Neural cell (in vitro differentiated cells): ENCODE measurements at regions not wholly inside any gene's neighbourhood (a gene's known extent, or its start where the extent isn't known, plus 50 kb on each side); places are given as distances from the start of the nearest gene placed in this dataset.

Experiments used
- H2AFZ ChIP-seq: fragments of 200-600, 300-800 bp; sonication (generic), shearing (Covaris generic); 2 replicates; pipeline ENCODE4 v1.6.0; 2014; ENCODE audit warnings: low read depth, mild to moderate bottlenecking, antibody characterized with exemption, low read length, moderate library complexity
- H3F3A ChIP-seq: fragments of 200-600 bp; shearing (Covaris generic); 2 replicates; pipeline ENCODE4 v1.6.1; 2016; ENCODE audit warnings: mild to moderate bottlenecking, moderate library complexity, mixed read lengths, antibody characterized with exemption, low read length; ENCODE audit not compliant: insufficient read depth, poor library complexity, severe bottlenecking
- H3K27ac ChIP-seq: fragments of 200-600, 300-800 bp; sonication (generic), shearing (Covaris generic); 2 replicates; pipeline ENCODE4 v1.5.1; 2014; ENCODE audit warnings: mild to moderate bottlenecking, low read length, moderate library complexity
- H3K27me3 ChIP-seq: fragments of 300-800, 200-600 bp; sonication (generic), shearing (Covaris generic); 2 replicates; pipeline ENCODE4 v1.6.0; 2014; ENCODE audit warnings: mild to moderate bottlenecking, low read depth, low read length, moderate library complexity; ENCODE audit not compliant: insufficient read depth
- H3K36me3 ChIP-seq: fragments of 300-800, 200-600 bp; sonication (generic), shearing (Covaris generic); 2 replicates; pipeline ENCODE4 v1.5.1; 2014; ENCODE audit warnings: mild to moderate bottlenecking, antibody characterized with exemption, low read length, moderate library complexity; ENCODE audit not compliant: insufficient read depth
- H3K4me2 ChIP-seq: fragments of 300-800, 200-600 bp; sonication (generic), shearing (Covaris generic); 2 replicates; pipeline ENCODE4 v1.6.0; 2014; ENCODE audit warnings: mild to moderate bottlenecking, low read length
- H3K4me3 ChIP-seq: fragments of 300-800, 200-600 bp; sonication (generic), shearing (Covaris generic); 2 replicates; pipeline ENCODE4 v1.5.1; 2014; ENCODE audit warnings: mild to moderate bottlenecking, low read length, moderate library complexity
- H3K79me2 ChIP-seq: fragments of 200-600 bp; shearing (Covaris generic); replicated peaks from 2 replicates; pipeline ENCODE4 v1.6.0; 2014; ENCODE audit warnings: mild to moderate bottlenecking, low read length, moderate library complexity; ENCODE audit not compliant: insufficient read depth
- H3K9ac ChIP-seq: fragments of 300-800, 200-600 bp; sonication (generic), shearing (Covaris generic); 2 replicates; pipeline ENCODE4 v1.6.1; 2016; ENCODE audit warnings: mild to moderate bottlenecking, low read length, mixed read lengths
- H3K9me2 ChIP-seq: fragments of 200-600 bp; shearing (Covaris generic); 2 replicates; pipeline ENCODE4 v1.6.1; 2016; ENCODE audit warnings: mild to moderate bottlenecking, low read length, mixed read lengths; ENCODE audit not compliant: insufficient read depth
- H3K9me3 ChIP-seq: fragments of 200-600, 300-800 bp; sonication (generic), shearing (Covaris generic); 2 replicates; pipeline ENCODE4 v1.6.1; 2016; ENCODE audit warnings: mild to moderate bottlenecking, mixed run types, low read length, moderate library complexity, mixed read lengths
- H4K20me1 ChIP-seq: fragments of 200-600 bp; shearing (Covaris generic); 2 replicates; pipeline ENCODE4 v1.6.1; 2016; ENCODE audit warnings: mild to moderate bottlenecking, mixed run types; ENCODE audit not compliant: insufficient read depth
- CTCF ChIP-seq: fragments of 450-650 bp; IDR thresholded peaks from 2 replicates; pipeline ENCODE4 v1.5.1; 2014; ENCODE audit warnings: antibody characterized with exemption, mild to moderate bottlenecking, moderate library complexity; ENCODE audit not compliant: poor library complexity, severe bottlenecking
- EP300 ChIP-seq: fragments of 450-650 bp; conservative IDR thresholded peaks from 2 replicates; pipeline ENCODE4 v1.6.1; 2014; ENCODE audit warnings: antibody characterized with exemption, mild to moderate bottlenecking, moderate library complexity; ENCODE audit not compliant: poor library complexity, severe bottlenecking
- EZH2 ChIP-seq: fragments of 200-600, 300-800 bp; shearing (Covaris generic), sonication (generic); IDR thresholded peaks from 2 replicates; pipeline ENCODE4 v1.6.1; 2014; ENCODE audit warnings: antibody characterized with exemption, low read length, borderline replicate concordance, mild to moderate bottlenecking; ENCODE audit not compliant: insufficient read depth, poor library complexity, severe bottlenecking
- MXI1 ChIP-seq: fragments of 450-650 bp; conservative IDR thresholded peaks from 2 replicates; pipeline ENCODE4 v1.6.1; 2014; ENCODE audit warnings: antibody characterized with exemption, mild to moderate bottlenecking; ENCODE audit not compliant: poor library complexity, severe bottlenecking
- POLR2AphosphoS5 ChIP-seq: IDR thresholded peaks from 2 replicates; pipeline ENCODE4 v1.6.1; 2012
- RAD21 ChIP-seq: fragments of 450-650 bp; conservative IDR thresholded peaks from 2 replicates; pipeline ENCODE4 v1.6.1; 2014; ENCODE audit warnings: antibody characterized with exemption, mild to moderate bottlenecking, moderate library complexity
- SMC3 ChIP-seq: fragments of 450-650 bp; conservative IDR thresholded peaks from 2 replicates; pipeline ENCODE4 v1.6.1; 2014; ENCODE audit warnings: antibody characterized with exemption, mild to moderate bottlenecking, moderate library complexity; ENCODE audit not compliant: poor library complexity
- TAF1 ChIP-seq: IDR thresholded peaks from 2 replicates; pipeline ENCODE4 v1.6.1; 2012; ENCODE audit warnings: low read depth
- TF ChIP-seq, protein P1 (sequence below): IDR thresholded peaks from 2 replicates; pipeline ENCODE4 v1.6.1; 2012; ENCODE audit warnings: borderline replicate concordance

DNA sequence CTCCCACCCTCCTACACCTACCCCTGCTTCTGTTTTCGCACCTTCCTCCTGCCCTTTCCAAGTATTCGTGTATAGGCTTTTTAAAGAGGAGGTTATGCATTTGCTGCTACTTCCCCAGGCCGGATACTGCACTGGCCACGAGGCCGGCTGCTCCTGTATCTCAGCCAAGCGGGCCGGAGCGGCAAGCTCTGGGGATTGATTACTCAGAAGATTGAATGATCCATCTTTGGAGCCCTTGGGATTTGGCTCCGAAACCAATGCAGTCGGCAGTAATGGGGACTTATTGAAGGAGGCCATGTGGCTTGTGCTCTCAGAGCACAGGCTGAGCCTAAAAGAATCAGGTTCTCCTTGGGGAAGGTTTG is 405.3 kb downstream of the TLE4 start:
- no peak overlapping the region for H3K27ac ChIP-seq
- H3K36me3 ChIP-seq: no peaks in the 10 kb centered on the region
- no peaks in the 10 kb centered on the region for H4K20me1 ChIP-seq
- H3F3A ChIP-seq: peaks cover 6% of the 10 kb centered on the region
- H2AFZ ChIP-seq: no peak overlapping the region
- H3K9me2 ChIP-seq: no peaks in the 10 kb centered on the region
- H3K9ac ChIP-seq: no peak overlapping the region
- H3K4me2 ChIP-seq: no peak overlapping the region
- H3K9me3 ChIP-seq: no peaks in the 10 kb centered on the region
- no peaks in the 10 kb centered on the region for H3K27me3 ChIP-seq
- H3K79me2 ChIP-seq: no peaks in the 10 kb centered on the region
- TF ChIP-seq, protein P1, sequence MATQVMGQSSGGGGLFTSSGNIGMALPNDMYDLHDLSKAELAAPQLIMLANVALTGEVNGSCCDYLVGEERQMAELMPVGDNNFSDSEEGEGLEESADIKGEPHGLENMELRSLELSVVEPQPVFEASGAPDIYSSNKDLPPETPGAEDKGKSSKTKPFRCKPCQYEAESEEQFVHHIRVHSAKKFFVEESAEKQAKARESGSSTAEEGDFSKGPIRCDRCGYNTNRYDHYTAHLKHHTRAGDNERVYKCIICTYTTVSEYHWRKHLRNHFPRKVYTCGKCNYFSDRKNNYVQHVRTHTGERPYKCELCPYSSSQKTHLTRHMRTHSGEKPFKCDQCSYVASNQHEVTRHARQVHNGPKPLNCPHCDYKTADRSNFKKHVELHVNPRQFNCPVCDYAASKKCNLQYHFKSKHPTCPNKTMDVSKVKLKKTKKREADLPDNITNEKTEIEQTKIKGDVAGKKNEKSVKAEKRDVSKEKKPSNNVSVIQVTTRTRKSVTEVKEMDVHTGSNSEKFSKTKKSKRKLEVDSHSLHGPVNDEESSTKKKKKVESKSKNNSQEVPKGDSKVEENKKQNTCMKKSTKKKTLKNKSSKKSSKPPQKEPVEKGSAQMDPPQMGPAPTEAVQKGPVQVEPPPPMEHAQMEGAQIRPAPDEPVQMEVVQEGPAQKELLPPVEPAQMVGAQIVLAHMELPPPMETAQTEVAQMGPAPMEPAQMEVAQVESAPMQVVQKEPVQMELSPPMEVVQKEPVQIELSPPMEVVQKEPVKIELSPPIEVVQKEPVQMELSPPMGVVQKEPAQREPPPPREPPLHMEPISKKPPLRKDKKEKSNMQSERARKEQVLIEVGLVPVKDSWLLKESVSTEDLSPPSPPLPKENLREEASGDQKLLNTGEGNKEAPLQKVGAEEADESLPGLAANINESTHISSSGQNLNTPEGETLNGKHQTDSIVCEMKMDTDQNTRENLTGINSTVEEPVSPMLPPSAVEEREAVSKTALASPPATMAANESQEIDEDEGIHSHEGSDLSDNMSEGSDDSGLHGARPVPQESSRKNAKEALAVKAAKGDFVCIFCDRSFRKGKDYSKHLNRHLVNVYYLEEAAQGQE: no peak
- TF ChIP-seq TAF1 (no peak), SMC3 (no peak), RAD21 (no peak), CTCF (no peak), POLR2AphosphoS5 (no peak), MXI1 (no peak), EP300 (no peak), EZH2 (no peak)
- no peak overlapping the region for H3K4me3 ChIP-seq

GRCh38 chr9:79976257-79977073 is 404.7 kb downstream of the TLE4 start:
- no peaks in the 10 kb centered on the region for H3K9me2 ChIP-seq
- no peak overlapping the region for H3K27ac ChIP-seq
- no peaks in the 10 kb centered on the region for H3K36me3 ChIP-seq
- no peak overlapping the region for H2AFZ ChIP-seq
- TF ChIP-seq SMC3 (no peak), EP300 (no peak), TAF1 (no peak), POLR2AphosphoS5 (no peak), EZH2 (no peak), RAD21 (no peak), CTCF (no peak), MXI1 (no peak)
- TF ChIP-seq, protein P1: no peak
- H3K9me3 ChIP-seq: no peaks in the 10 kb centered on the region
- H3K27me3 ChIP-seq: no peaks in the 10 kb centered on the region
- no peak overlapping the region for H3K4me3 ChIP-seq
- H3K4me2 ChIP-seq: no peak overlapping the region
- no peaks in the 10 kb centered on the region for H4K20me1 ChIP-seq
- H3K9ac ChIP-seq: no peak overlapping the region
- H3F3A ChIP-seq: peaks cover 6% of the 10 kb centered on the region
- H3K79me2 ChIP-seq: no peaks in the 10 kb centered on the region
